A673 (cell line): ENCODE measurements at regions not wholly inside any gene's neighbourhood (a gene's known extent, or its start where the extent isn't known, plus 50 kb on each side); places are given as distances from the start of the nearest gene placed in this dataset.

Source experiments
- EZH2 ChIP-seq: fragments of 200-600 bp; sonication (generic); IDR thresholded peaks from 2 replicates; pipeline ENCODE4 v1.6.1; 2017; ENCODE audit warnings: borderline replicate concordance, low read depth, mild to moderate bottlenecking, mixed read lengths, antibody characterized with exemption, low read length; ENCODE audit not compliant: poor library complexity, severe bottlenecking
- TF ChIP-seq, protein P1 (sequence below): fragments of 300-800, 200-600 bp; sonication (generic); conservative IDR thresholded peaks from 2 replicates; pipeline ENCODE4 v1.5.1; 2017; ENCODE audit warnings: low read depth, mild to moderate bottlenecking, antibody characterized with exemption, low read length, moderate library complexity, mixed read lengths

- TF ChIP-seq, protein P1, sequence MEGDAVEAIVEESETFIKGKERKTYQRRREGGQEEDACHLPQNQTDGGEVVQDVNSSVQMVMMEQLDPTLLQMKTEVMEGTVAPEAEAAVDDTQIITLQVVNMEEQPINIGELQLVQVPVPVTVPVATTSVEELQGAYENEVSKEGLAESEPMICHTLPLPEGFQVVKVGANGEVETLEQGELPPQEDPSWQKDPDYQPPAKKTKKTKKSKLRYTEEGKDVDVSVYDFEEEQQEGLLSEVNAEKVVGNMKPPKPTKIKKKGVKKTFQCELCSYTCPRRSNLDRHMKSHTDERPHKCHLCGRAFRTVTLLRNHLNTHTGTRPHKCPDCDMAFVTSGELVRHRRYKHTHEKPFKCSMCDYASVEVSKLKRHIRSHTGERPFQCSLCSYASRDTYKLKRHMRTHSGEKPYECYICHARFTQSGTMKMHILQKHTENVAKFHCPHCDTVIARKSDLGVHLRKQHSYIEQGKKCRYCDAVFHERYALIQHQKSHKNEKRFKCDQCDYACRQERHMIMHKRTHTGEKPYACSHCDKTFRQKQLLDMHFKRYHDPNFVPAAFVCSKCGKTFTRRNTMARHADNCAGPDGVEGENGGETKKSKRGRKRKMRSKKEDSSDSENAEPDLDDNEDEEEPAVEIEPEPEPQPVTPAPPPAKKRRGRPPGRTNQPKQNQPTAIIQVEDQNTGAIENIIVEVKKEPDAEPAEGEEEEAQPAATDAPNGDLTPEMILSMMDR: no peak
- TF ChIP-seq EZH2: no peak
These were observed 62.8 kb upstream of the KDM7A start for GRCh38 chr7:140239653-140239935.
